ENCODE measurements at regions not wholly inside any gene's neighbourhood (a gene's known extent, or its start where the extent isn't known, plus 50 kb on each side); places are given as distances from the start of the nearest gene placed in this dataset.

GRCh38 chr17:14882131-14882530 is 383.0 kb downstream of the PMP22 start:
- no peak for FAIRE-seq
- no peak overlapping the region for H3K4me3 ChIP-seq
- no peaks in the 10 kb centered on the region for H3K27me3 ChIP-seq
- no peaks in the 10 kb centered on the region for H3K4me1 ChIP-seq
- H3K27ac ChIP-seq = no peak overlapping the region
- H3K9me3 ChIP-seq = no peaks in the 10 kb centered on the region
- no peak for DNase-seq
- intact Hi-C loops (cut with DNase I) = no loop called here
- no peak for ATAC-seq
- TF ChIP-seq CTCF (IDR thresholded peaks at IDR 0.05) = no peak
- no peaks in the 10 kb centered on the region for H3K36me3 ChIP-seq

- Histone ChIP-seq H3K9me3 (no peaks in the 10 kb centered on the region), H3K4me3 (no peak overlapping the region), H3K36me3 (no peaks in the 10 kb centered on the region), H3K27me3 (no peaks in the 10 kb centered on the region), H3K4me1 (peaks cover 0 to 21% (median 16%) of the 10 kb centered on the region in 3 donors), H3K27ac (peak overlapping the region in 3 of 4 donors; percentile 23 to 71 (median 67))
- intact Hi-C loops (cut with DNase I) = no loop called here
- ATAC-seq (peak; percentile 88 to 92 (median 90)), DNase-seq (peak in 3 of 6 donors; percentile 38 to 68 (median 52)), FAIRE-seq (no peak)
- TF ChIP-seq CTCF (IDR thresholded peaks at IDR 0.05) = no peak
- WGBS, 2 donors = 26 to 27% methylated on average over 5 of the region's 5 CpGs
Observed at GRCh38 chr17:14875557-14876412, 389.3 kb downstream of the PMP22 start.

- ATAC-seq (no peak), FAIRE-seq (no peak), DNase-seq (no peak)
- WGBS, 2 donors = 52 to 55% methylated on average over 4 of the region's 4 CpGs
- Histone ChIP-seq H3K4me1 (peaks cover 0 to 21% (median 16%) of the 10 kb centered on the region in 3 donors), H3K27ac (no peak overlapping the region), H3K27me3 (no peaks in the 10 kb centered on the region), H3K4me3 (no peak overlapping the region), H3K36me3 (no peaks in the 10 kb centered on the region), H3K9me3 (no peaks in the 10 kb centered on the region)
- TF ChIP-seq CTCF (IDR thresholded peaks at IDR 0.05) = no peak
- intact Hi-C loops (cut with DNase I) = no loop called here
Observed at GRCh38 chr17:14873996-14874395, 391.1 kb downstream of the PMP22 start.

GRCh38 chr17:14873540-14873939 is 391.6 kb downstream of the PMP22 start:
- WGBS, 2 donors = 70 to 71% methylated on average over 3 of the region's 3 CpGs
- Histone ChIP-seq H3K27ac (no peak overlapping the region), H3K9me3 (no peaks in the 10 kb centered on the region), H3K27me3 (no peaks in the 10 kb centered on the region), H3K4me3 (no peak overlapping the region), H3K4me1 (peaks cover 0 to 21% (median 16%) of the 10 kb centered on the region in 3 donors), H3K36me3 (no peaks in the 10 kb centered on the region)
- ATAC-seq (no peak), FAIRE-seq (no peak), DNase-seq (no peak)
- intact Hi-C loops (cut with DNase I) = no loop called here
- no peak for TF ChIP-seq CTCF (IDR thresholded peaks at IDR 0.05)

- DNase-seq = no peak
- Histone ChIP-seq H3K27me3 (no peaks in the 10 kb centered on the region), H3K27ac (no peak overlapping the region), H3K4me3 (no peak overlapping the region), H3K4me1 (peaks cover 0 to 19% (median 16%) of the 10 kb centered on the region in 3 donors), H3K9me3 (no peaks in the 10 kb centered on the region), H3K36me3 (no peaks in the 10 kb centered on the region)
- 82 to 83% methylated on average over 2 of the region's 2 CpGs for WGBS, 2 donors
- intact Hi-C loops (cut with DNase I) = no loop called here
- no peak for FAIRE-seq
- TF ChIP-seq CTCF (IDR thresholded peaks at IDR 0.05) = no peak
- no peak for ATAC-seq
Observed at GRCh38 chr17:14871921-14872320, 393.2 kb downstream of the PMP22 start.
